ENCODE measurements at regions not wholly inside any gene's neighbourhood (a gene's known extent, or its start where the extent isn't known, plus 50 kb on each side); places are given as distances from the start of the nearest gene placed in this dataset.

- TF ChIP-seq POLR2AphosphoS5 (IDR thresholded peaks at IDR 0.05) (no peak), CTCF (IDR thresholded peaks at IDR 0.05) (no peak), POLR2A (IDR thresholded peaks at IDR 0.05) (no peak)
Observed at GRCh38 chr5:2981652-2982051, 230.2 kb upstream of the IRX2 start.
